ENCODE measurements at regions not wholly inside any gene's neighbourhood (a gene's known extent, or its start where the extent isn't known, plus 50 kb on each side); places are given as distances from the start of the nearest gene placed in this dataset.

DNA sequence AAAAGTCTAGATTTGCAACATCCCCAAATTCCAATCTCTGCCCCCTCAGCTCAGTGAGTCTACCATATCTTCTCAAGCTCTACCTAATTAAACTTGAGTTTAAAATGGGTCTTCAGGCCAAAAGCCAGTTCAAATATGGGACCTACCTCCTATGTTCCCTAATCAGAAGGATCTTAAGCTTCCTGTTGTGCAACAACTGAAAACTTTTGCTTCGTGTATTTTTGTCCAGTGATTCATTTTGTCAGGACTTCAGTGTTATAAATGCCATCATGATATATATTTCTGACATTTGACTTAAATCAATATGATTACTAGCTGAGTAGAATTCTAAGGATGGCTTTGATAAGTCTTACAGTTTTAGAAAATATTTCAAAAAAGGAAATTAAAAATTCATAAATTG is 622.6 kb upstream of the PTCHD4 start:
- no peaks in the 10 kb centered on the region for H3K4me1 ChIP-seq
- TF ChIP-seq CTCF (IDR thresholded peaks at IDR 0.05): no peak
- intact Hi-C loops (cut with DNase I; ENCODE audit: low total_unique reads): no loop called here
- no peak for DNase-seq
- no peaks in the 10 kb centered on the region for H3K27me3 ChIP-seq
- H3K27ac ChIP-seq: no peak overlapping the region
- no peaks in the 10 kb centered on the region for H3K36me3 ChIP-seq
- H3K4me3 ChIP-seq: no peak overlapping the region
- no peaks in the 10 kb centered on the region for H3K9me3 ChIP-seq

DNA sequence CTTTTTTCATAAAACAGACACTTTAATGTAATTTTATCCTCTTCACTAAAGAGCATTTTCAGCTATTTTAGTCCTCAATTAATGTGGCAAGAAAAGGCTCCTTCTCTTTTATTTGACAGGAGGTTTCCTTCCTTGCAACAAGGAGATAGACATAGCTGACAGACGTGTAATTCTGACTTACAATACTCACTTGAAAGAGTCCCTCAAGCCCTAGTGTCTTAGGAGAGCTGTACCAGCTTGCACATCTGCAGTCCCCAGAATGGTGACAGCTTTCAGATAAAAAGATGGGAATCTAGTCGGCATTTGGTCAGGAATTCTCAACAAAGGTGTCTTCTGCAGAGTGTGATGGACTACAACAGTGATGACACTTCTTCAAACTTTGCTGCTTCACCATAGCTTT is 603.7 kb upstream of the PTCHD4 start:
- no peak for DNase-seq
- no peaks in the 10 kb centered on the region for H3K36me3 ChIP-seq
- intact Hi-C loops (cut with DNase I; ENCODE audit: low total_unique reads): no loop called here

GRCh38 chr6:48714250-48714649 is 603.3 kb upstream of the PTCHD4 start:
- intact Hi-C loops (cut with DNase I; ENCODE audit: low total_unique reads): no loop called here
- no peak for TF ChIP-seq CTCF (IDR thresholded peaks at IDR 0.05)
- Histone ChIP-seq H3K4me3 (no peak overlapping the region), H3K9me3 (no peaks in the 10 kb centered on the region), H3K4me1 (no peaks in the 10 kb centered on the region), H3K27me3 (no peaks in the 10 kb centered on the region), H3K36me3 (no peaks in the 10 kb centered on the region), H3K27ac (no peak overlapping the region)
- DNase-seq: no peak

More for the DNA sequence above, 603.7 kb upstream of the PTCHD4 start:
- TF ChIP-seq CTCF (IDR thresholded peaks at IDR 0.05): no peak
- Histone ChIP-seq H3K9me3 (no peaks in the 10 kb centered on the region), H3K27me3 (no peaks in the 10 kb centered on the region), H3K4me1 (no peaks in the 10 kb centered on the region), H3K27ac (no peak overlapping the region), H3K4me3 (no peak overlapping the region)

GRCh38 chr6:48713612-48714011 is 602.6 kb upstream of the PTCHD4 start:
- Histone ChIP-seq H3K27ac (no peak overlapping the region), H3K4me1 (no peaks in the 10 kb centered on the region), H3K4me3 (no peak overlapping the region), H3K27me3 (no peaks in the 10 kb centered on the region), H3K9me3 (no peaks in the 10 kb centered on the region), H3K36me3 (no peaks in the 10 kb centered on the region)
- TF ChIP-seq CTCF (IDR thresholded peaks at IDR 0.05): no peak
- intact Hi-C loops (cut with DNase I; ENCODE audit: low total_unique reads): no loop called here
- no peak for DNase-seq

GRCh38 chr6:48706310-48706709 is 595.3 kb upstream of the PTCHD4 start:
- intact Hi-C loops (cut with DNase I; ENCODE audit: low total_unique reads): no loop called here
- TF ChIP-seq CTCF (IDR thresholded peaks at IDR 0.05): no peak

DNA sequence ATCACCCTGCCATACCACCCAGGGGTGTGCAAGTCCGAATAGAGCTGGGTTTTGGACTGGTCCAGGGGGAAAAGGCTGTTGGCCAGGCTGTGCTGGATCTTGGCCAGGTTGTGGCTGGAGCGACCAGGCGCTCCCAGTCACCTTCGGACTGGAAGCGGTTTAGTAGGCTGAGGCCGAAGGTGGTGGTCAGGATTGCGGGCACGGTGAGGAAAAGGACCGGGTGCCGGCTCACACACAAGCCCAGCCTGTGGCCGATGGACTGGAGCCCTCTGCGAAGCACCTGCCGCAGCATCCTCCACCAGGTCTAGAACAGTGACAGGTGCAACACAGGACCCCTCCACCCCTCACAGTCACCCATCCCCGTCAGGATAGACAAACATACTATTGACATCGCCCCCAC is 590.6 kb upstream of the PTCHD4 start:
- Histone ChIP-seq H3K9me3 (no peaks in the 10 kb centered on the region), H3K36me3 (no peaks in the 10 kb centered on the region), H3K27ac (no peak overlapping the region), H3K27me3 (no peaks in the 10 kb centered on the region), H3K4me1 (no peaks in the 10 kb centered on the region), H3K4me3 (no peak overlapping the region)
- DNase-seq: no peak
- intact Hi-C loops (cut with DNase I; ENCODE audit: low total_unique reads): no loop called here
- TF ChIP-seq CTCF (IDR thresholded peaks at IDR 0.05): no peak

More at GRCh38 chr6:48706310-48706709, 595.3 kb upstream of the PTCHD4 start:
- Histone ChIP-seq H3K4me3 (no peak overlapping the region), H3K36me3 (no peaks in the 10 kb centered on the region), H3K4me1 (no peaks in the 10 kb centered on the region), H3K9me3 (no peaks in the 10 kb centered on the region), H3K27me3 (no peaks in the 10 kb centered on the region), H3K27ac (no peak overlapping the region)
- DNase-seq: no peak
